Psoas muscle (tissue), 7 donors: ENCODE measurements at regions not wholly inside any gene's neighbourhood (a gene's known extent, or its start where the extent isn't known, plus 50 kb on each side); places are given as distances from the start of the nearest gene placed in this dataset.
"Not testable (repeated sequence)": the region's sequence is repeated elsewhere in the genome, so short reads cannot be mapped to it uniquely, and the experiment has no call there.

Experiments used
- ATAC-seq, 4 donors: fragments of 200-7000 bp; cut with Tn5 transposase; one replicate each; pipeline ENCODE4 v1.9.1; 2020; ENCODE audit warnings: moderate library complexity in 3 of 4, mild to moderate bottlenecking in 2 of 4
- DNase-seq, 2 donors: peaks; one replicate each; pipeline ENCODE4 v3.0.0-alpha.2; 2020
- H3K27ac ChIP-seq: fragments of 200-600 bp; one replicate; pipeline ENCODE4 v1.8.0; 2022
- H3K27me3 ChIP-seq, 3 donors: fragments of 200-600 bp in 1 of 3; one replicate each; pipeline versions ENCODE4 v1.6.1 to v1.8.0; 2013 to 2022; ENCODE audit warnings: low read length in 2 of 3, mild to moderate bottlenecking in 2 of 3, moderate library complexity in 1 of 3; ENCODE audit not compliant: insufficient read depth in 3 of 3
- H3K36me3 ChIP-seq, 2 donors: fragments of 200-600 bp in 1 of 2; one replicate each; pipeline versions ENCODE4 v1.6.1 to v1.8.0; 2013 to 2022; ENCODE audit warnings: low read depth in 1 of 2, mild to moderate bottlenecking in 1 of 2, moderate library complexity in 1 of 2; ENCODE audit not compliant: insufficient read depth in 1 of 2
- H3K4me1 ChIP-seq: fragments of 200-600 bp; one replicate; pipeline ENCODE4 v1.8.0; 2022
- H3K4me3 ChIP-seq: fragments of 200-600 bp; one replicate; pipeline ENCODE4 v1.8.0; 2022; ENCODE audit warnings: mild to moderate bottlenecking
- H3K9me3 ChIP-seq: fragments of 200-600 bp; one replicate; pipeline ENCODE4 v1.8.0; 2022
- CTCF ChIP-seq: fragments of 200-600 bp; IDR thresholded peaks from one replicate; pipeline ENCODE4 v1.8.0; 2022; ENCODE audit warnings: antibody characterized with exemption
- WGBS, 3 donors: extraction: QIAGEN DNeasy Blood & Tissue Kit; methylation state at CpG; one replicate each; pipeline versions ENCODE4 v1.1.6 to v1.1.7; 2013; 5-methylcytosine and 5-hydroxymethylcytosine counted together
- intact Hi-C, 2 donors: fragments of 100-400 bp; cut with DNase I; formaldehyde crosslinking; loops; one replicate each; pipeline versions ENCODE4 v1.11.0 to v1.14.2; 2022
- donor health status: healthy with polysubstance abuse.
- donor health status: DM: no; HTN: no; CAD: no; lungs with moderate emphysema.
- donor health status: Bipolar disorder and iron deficiency.
- donor health status: healthy.
- donor health status: DM: yes; HTN: yes; CAD: no.
- donor health status: DM: no; HTN: no; CAD: no.
- donor health status: DM: yes; HTN: yes; CAD: no.

GRCh38 chr4:189874591-189874990 lies 66.1 kb upstream of the FRG1 start:
- TF ChIP-seq CTCF, result no peak
- DNase-seq, result no peak
- no peaks in the 10 kb centered on the region for H3K4me1 ChIP-seq
- H3K4me3 ChIP-seq, result no peak overlapping the region
- ATAC-seq, result no peak
- no peak overlapping the region for H3K27ac ChIP-seq
- H3K36me3 ChIP-seq, result no peaks in the 10 kb centered on the region
- 42 to 48% (median 47%) methylated on average over 2 of the region's 2 CpGs for WGBS, 3 donors
- intact Hi-C loops, result no loop called here
- no peaks in the 10 kb centered on the region for H3K9me3 ChIP-seq
- no peaks in the 10 kb centered on the region for H3K27me3 ChIP-seq

- H3K36me3 ChIP-seq, H3K4me1 ChIP-seq, ATAC-seq, H3K27ac ChIP-seq, H3K4me3 ChIP-seq, H3K9me3 ChIP-seq, intact Hi-C loops, H3K27me3 ChIP-seq: not testable (repeated sequence)
- WGBS, 3 donors, result 86 to 95% (median 87%) methylated on average over 15 of the region's 15 CpGs
- peak; percentile 25 to 54 for DNase-seq
Observed at GRCh38 chr4:189881190-189881589, 59.5 kb upstream of the FRG1 start.

- H3K4me1 ChIP-seq, H3K27me3 ChIP-seq, H3K36me3 ChIP-seq, ATAC-seq, H3K4me3 ChIP-seq, intact Hi-C loops, H3K9me3 ChIP-seq, H3K27ac ChIP-seq, DNase-seq: not testable (repeated sequence)
- 65 to 85% (median 74%) methylated on average over 4 of the region's 4 CpGs for WGBS, 3 donors
Observed at GRCh38 chr4:189888407-189888806, 52.3 kb upstream of the FRG1 start.
